ENCODE measurements at regions not wholly inside any gene's neighbourhood (a gene's known extent, or its start where the extent isn't known, plus 50 kb on each side); places are given as distances from the start of the nearest gene placed in this dataset.

GRCh38 chr1:5713101-5714010 lies 278.9 kb downstream of the NPHP4 start:
- no peak for DNase-seq (ENCODE audit: low spot score)

- DNase-seq (ENCODE audit: low spot score) = no peak
Observed at GRCh38 chr1:5711956-5712645, 280.1 kb downstream of the NPHP4 start.

- DNase-seq (ENCODE audit: low spot score) = no peak
Observed at GRCh38 chr1:5711079-5711478, 281.1 kb downstream of the NPHP4 start.

- no peak for DNase-seq (ENCODE audit: low spot score)
Observed at GRCh38 chr1:5709976-5710375, 282.2 kb downstream of the NPHP4 start.

- DNase-seq (ENCODE audit: low spot score) = no peak
Observed at GRCh38 chr1:5709461-5709975, 282.7 kb downstream of the NPHP4 start.

GRCh38 chr1:5708346-5709245 lies 283.6 kb downstream of the NPHP4 start:
- no peak for DNase-seq (ENCODE audit: low spot score)

GRCh38 chr1:5707566-5708345 lies 284.5 kb downstream of the NPHP4 start:
- DNase-seq (ENCODE audit: low spot score) = no peak

GRCh38 chr1:5706239-5706638 lies 286.0 kb downstream of the NPHP4 start:
- DNase-seq (ENCODE audit: low spot score) = no peak

GRCh38 chr1:5705751-5706150 lies 286.5 kb downstream of the NPHP4 start:
- DNase-seq (ENCODE audit: low spot score) = no peak

- DNase-seq (ENCODE audit: low spot score) = no peak
Observed at GRCh38 chr1:5704561-5705514, 287.4 kb downstream of the NPHP4 start.

- no peak for DNase-seq (ENCODE audit: low spot score)
Observed at GRCh38 chr1:5701642-5702041, 290.6 kb downstream of the NPHP4 start.

- DNase-seq (ENCODE audit: low spot score) = no peak
Observed at GRCh38 chr1:5693568-5693967, 298.7 kb downstream of the NPHP4 start.

GRCh38 chr1:5692664-5693063 lies 299.6 kb downstream of the NPHP4 start:
- no peak for DNase-seq (ENCODE audit: low spot score)

GRCh38 chr1:5691795-5692509 lies 300.3 kb downstream of the NPHP4 start:
- DNase-seq (ENCODE audit: low spot score) = no peak

- no peak for DNase-seq (ENCODE audit: low spot score)
Observed at GRCh38 chr1:5690898-5691297, 301.3 kb downstream of the NPHP4 start.

GRCh38 chr1:5690291-5690690 lies 301.9 kb downstream of the NPHP4 start:
- DNase-seq (ENCODE audit: low spot score) = no peak

GRCh38 chr1:5688081-5689077 lies 303.8 kb downstream of the NPHP4 start:
- no peak for DNase-seq (ENCODE audit: low spot score)

Data from hepatic stellate cell (primary cell).